ENCODE measurements at regions not wholly inside any gene's neighbourhood (a gene's known extent, or its start where the extent isn't known, plus 50 kb on each side); places are given as distances from the start of the nearest gene placed in this dataset.

GRCh38 chr7:42987648-42988214 lies 55.6 kb downstream of the MRPL32 start:
- DNase-seq (ENCODE audit: low spot score) = no peak
- no peak for FAIRE-seq

- no peak for FAIRE-seq
These were observed 58.8 kb downstream of the MRPL32 start for GRCh38 chr7:42991024-42991423.

GRCh38 chr7:42991913-42992591 lies 59.9 kb downstream of the MRPL32 start:
- no peak for DNase-seq (ENCODE audit: low spot score)
- FAIRE-seq = no peak

More at GRCh38 chr7:42991024-42991423, 58.8 kb downstream of the MRPL32 start:
- no peak for DNase-seq (ENCODE audit: low spot score)

GRCh38 chr7:42993038-42993437 lies 60.9 kb downstream of the MRPL32 start:
- DNase-seq (ENCODE audit: low spot score) (no peak), FAIRE-seq (no peak)

GRCh38 chr7:42994096-42994495 lies 61.9 kb downstream of the MRPL32 start:
- DNase-seq (ENCODE audit: low spot score) (no peak), FAIRE-seq (no peak)

- FAIRE-seq (no peak), DNase-seq (ENCODE audit: low spot score) (no peak)
These were observed 65.4 kb downstream of the MRPL32 start for GRCh38 chr7:42997611-42998010.

GRCh38 chr7:43004082-43004481 lies 71.9 kb downstream of the MRPL32 start:
- no peak for FAIRE-seq
- DNase-seq (ENCODE audit: low spot score) = no peak

GRCh38 chr7:43006008-43006407 lies 73.8 kb downstream of the MRPL32 start:
- no peak for FAIRE-seq
- DNase-seq (ENCODE audit: low spot score) = no peak

- no peak for FAIRE-seq
- DNase-seq (ENCODE audit: low spot score) = no peak
These were observed 77.9 kb downstream of the MRPL32 start for GRCh38 chr7:43010061-43010460.

GRCh38 chr7:43011879-43012278 lies 79.7 kb downstream of the MRPL32 start:
- DNase-seq (ENCODE audit: low spot score) (no peak), FAIRE-seq (no peak)

- no peak for FAIRE-seq
These were observed 82.2 kb downstream of the MRPL32 start for GRCh38 chr7:43014406-43014805.

GRCh38 chr7:43015301-43015700 lies 83.1 kb downstream of the MRPL32 start:
- no peak for FAIRE-seq
- DNase-seq (ENCODE audit: low spot score) = no peak

More at GRCh38 chr7:43014406-43014805, 82.2 kb downstream of the MRPL32 start:
- no peak for DNase-seq (ENCODE audit: low spot score)

- FAIRE-seq (no peak), DNase-seq (ENCODE audit: low spot score) (peak; percentile 19)
These were observed 86.3 kb downstream of the MRPL32 start for GRCh38 chr7:43018446-43018845.

- DNase-seq (ENCODE audit: low spot score) (no peak), FAIRE-seq (no peak)
These were observed 89.3 kb downstream of the MRPL32 start for GRCh38 chr7:43021431-43021830.

- DNase-seq (ENCODE audit: low spot score) = no peak
- no peak for FAIRE-seq
These were observed 89.8 kb downstream of the MRPL32 start for GRCh38 chr7:43022008-43022407.

GRCh38 chr7:43033369-43033768 lies 79.1 kb upstream of the HECW1 start:
- FAIRE-seq (no peak), DNase-seq (ENCODE audit: low spot score) (no peak)

- FAIRE-seq (no peak), DNase-seq (ENCODE audit: low spot score) (no peak)
These were observed 77.9 kb upstream of the HECW1 start for GRCh38 chr7:43034535-43035002.

- no peak for FAIRE-seq
- no peak for DNase-seq (ENCODE audit: low spot score)
These were observed 74.9 kb upstream of the HECW1 start for GRCh38 chr7:43037531-43037930.

- peak; percentile 10 for DNase-seq (ENCODE audit: low spot score)
- FAIRE-seq = no peak
These were observed 74.2 kb upstream of the HECW1 start for GRCh38 chr7:43038254-43038653.

GRCh38 chr7:43039346-43039745 lies 73.1 kb upstream of the HECW1 start:
- DNase-seq (ENCODE audit: low spot score) = no peak
- FAIRE-seq = no peak

- DNase-seq (ENCODE audit: low spot score) = no peak
- FAIRE-seq = no peak
These were observed 72.0 kb upstream of the HECW1 start for GRCh38 chr7:43040461-43040860.

GRCh38 chr7:43041105-43041504 lies 71.3 kb upstream of the HECW1 start:
- FAIRE-seq = no peak
- DNase-seq (ENCODE audit: low spot score) = no peak

- peak; percentile 75 for FAIRE-seq
- no peak for DNase-seq (ENCODE audit: low spot score)
These were observed 70.7 kb upstream of the HECW1 start for GRCh38 chr7:43041724-43042123.
